Stimulated activated CD8-positive, alpha-beta memory T cell treated with anti-CD3 and anti-CD28 coated beads, Interleukin-2, amount 100 ng/mL, for 48 hours (primary cell): ENCODE measurements at regions not wholly inside any gene's neighbourhood (a gene's known extent, or its start where the extent isn't known, plus 50 kb on each side); places are given as distances from the start of the nearest gene placed in this dataset.
"Not testable (repeated sequence)": the region's sequence is repeated elsewhere in the genome, so short reads cannot be mapped to it uniquely, and the experiment has no call there.

ENCODE experiments used
- DNase-seq, 2 donors: peaks; one replicate each; pipeline ENCODE4 v3.0.0-alpha.2; 2020; ENCODE audit warnings: low read depth in 2 of 2

GRCh38 chr13:62850331-62850730 is 1434.7 kb upstream of the PCDH20 start:
- no peak for DNase-seq

DNA sequence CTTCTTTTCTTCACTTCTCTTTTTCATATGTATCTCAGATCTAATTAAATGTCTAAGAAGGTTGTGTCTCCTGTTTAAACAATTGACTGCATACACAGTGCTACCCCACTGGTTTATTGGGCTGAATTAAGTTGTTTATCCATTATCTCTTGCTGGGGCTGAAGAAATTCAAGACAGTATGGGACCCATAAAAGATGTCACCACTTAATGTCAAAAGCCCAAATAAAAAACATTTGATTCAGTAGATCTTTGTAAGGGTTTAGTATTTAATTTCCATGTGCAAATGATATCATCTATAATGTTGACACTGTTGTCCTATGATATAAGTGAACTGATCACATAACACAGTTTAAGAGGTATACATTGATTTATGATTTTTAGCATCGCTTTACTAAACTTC is 1431.9 kb upstream of the PCDH20 start:
- DNase-seq = no peak

DNA sequence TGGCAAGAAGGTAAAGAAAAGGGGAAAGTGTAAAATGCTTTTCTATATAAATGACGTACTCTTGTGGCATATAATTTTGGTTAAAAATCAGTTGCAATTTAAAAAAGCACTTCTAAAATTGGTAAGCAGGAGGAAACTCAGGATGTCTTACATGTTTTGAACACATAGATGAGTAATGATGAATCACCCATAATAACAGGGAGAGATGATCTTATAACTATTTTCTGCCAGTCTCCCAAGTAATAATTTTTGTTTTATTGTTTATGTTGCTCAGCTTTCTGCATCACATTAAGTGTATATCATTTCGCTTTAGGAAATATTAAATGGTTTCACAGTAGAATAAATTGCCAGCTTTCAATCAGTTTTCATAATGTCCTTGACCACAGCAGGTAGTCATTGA is 1430.7 kb upstream of the PCDH20 start:
- no peak for DNase-seq

GRCh38 chr13:62839338-62839737 is 1423.7 kb upstream of the PCDH20 start:
- DNase-seq = no peak

DNA sequence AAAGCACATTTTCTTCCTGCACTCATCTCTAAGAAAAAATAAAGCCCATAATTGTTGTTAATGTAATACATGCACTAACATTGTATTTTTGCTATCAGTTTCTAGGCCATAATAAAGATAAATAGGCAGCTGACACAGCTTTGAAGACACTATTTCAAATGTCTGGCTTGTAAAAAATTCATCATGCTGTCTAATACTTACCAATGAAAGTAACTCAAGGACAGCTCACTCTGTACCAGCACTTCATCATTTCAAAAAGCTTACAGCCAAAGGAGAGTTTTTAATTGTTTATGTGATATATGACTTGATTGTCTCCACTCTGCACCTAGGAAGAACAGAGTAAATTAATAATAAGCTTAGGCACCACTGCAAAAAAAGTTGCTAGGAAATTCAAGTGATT is 1423.3 kb upstream of the PCDH20 start:
- DNase-seq = no peak

DNA sequence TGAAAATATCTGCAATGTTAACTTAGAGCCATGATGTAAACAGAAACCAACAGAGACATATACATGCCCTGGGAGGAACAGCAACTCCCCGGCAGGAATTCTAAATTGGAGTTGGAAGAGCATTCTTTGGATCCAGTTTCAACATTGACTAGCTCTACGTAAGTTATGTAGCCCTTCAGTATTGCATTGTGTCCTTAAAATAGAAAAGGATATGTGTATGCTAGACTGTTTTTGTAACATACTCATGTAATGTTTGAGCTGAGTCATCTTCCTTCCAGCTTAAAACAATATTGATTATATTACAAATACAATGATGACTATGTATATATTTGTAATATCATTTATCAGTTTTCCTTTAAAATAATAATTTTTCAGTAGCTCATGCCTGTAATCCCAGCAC is 1422.2 kb upstream of the PCDH20 start:
- no peak for DNase-seq

- DNase-seq = no peak
These were observed 1413.8 kb upstream of the PCDH20 start for GRCh38 chr13:62829486-62829885.

- no peak for DNase-seq
These were observed 1384.3 kb upstream of the PCDH20 start for GRCh38 chr13:62799931-62800436.

DNA sequence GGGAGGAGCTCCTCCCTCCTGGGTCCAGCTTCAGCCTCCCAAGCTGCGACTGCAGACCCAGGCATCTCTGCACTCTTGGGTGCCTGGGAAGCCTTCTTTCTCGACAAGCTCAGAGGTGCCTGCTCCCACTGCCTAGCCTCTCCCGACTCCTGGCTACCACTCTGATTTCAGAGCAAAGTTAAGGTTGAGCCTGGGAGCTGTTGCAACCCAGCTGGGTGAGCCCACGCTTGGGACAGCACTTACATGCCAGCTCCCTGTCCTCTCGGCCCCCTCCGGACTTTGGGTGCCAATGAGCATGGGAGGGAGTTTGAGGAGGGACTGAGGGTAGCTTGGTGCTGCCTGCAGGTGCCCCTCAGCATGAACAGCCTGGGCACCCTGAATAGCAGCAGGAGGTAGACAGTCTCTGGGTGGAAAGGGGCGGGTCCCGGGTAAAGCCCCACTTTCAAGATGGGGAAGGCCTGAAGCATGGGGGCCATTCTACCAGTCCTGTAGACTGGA is 1383.4 kb upstream of the PCDH20 start:
- no peak for DNase-seq

- no peak for DNase-seq
These were observed 1378.2 kb upstream of the PCDH20 start for GRCh38 chr13:62793850-62794249.

- DNase-seq = no peak
These were observed 1366.2 kb upstream of the PCDH20 start for GRCh38 chr13:62781866-62782265.

- DNase-seq = no peak
These were observed 1363.5 kb upstream of the PCDH20 start for GRCh38 chr13:62779161-62779560.

- DNase-seq = no peak
These were observed 1351.8 kb upstream of the PCDH20 start for GRCh38 chr13:62767473-62767872.

DNA sequence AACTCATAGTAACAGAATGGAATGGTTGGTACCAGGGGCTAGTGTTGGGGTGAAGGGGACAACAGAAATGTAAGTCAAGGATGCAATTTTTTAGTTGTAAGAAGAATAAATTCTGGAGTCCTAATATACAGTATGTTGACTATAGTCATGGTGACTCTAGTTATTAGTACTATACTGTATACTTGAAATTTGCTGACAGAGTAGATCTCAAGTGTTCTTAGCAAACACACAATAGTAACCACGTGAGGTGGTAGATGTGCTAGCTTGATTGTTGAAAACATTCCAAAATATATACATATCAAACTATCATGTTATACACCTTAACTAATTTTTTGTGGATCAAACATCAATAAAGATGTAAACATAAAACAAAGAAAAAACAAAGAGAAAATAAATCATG is 1345.1 kb upstream of the PCDH20 start:
- DNase-seq = no peak

GRCh38 chr13:62747629-62748028 is 1332.0 kb upstream of the PCDH20 start:
- no peak for DNase-seq

GRCh38 chr13:62747152-62747551 is 1331.5 kb upstream of the PCDH20 start:
- DNase-seq = no peak

- not testable (repeated sequence) for DNase-seq
These were observed 1314.1 kb upstream of the PCDH20 start for GRCh38 chr13:62729746-62730145.

- no peak for DNase-seq
These were observed 1306.2 kb upstream of the PCDH20 start for GRCh38 chr13:62721893-62722292.

GRCh38 chr13:62711948-62712347 is 1296.3 kb upstream of the PCDH20 start:
- DNase-seq = not testable (repeated sequence)

DNA sequence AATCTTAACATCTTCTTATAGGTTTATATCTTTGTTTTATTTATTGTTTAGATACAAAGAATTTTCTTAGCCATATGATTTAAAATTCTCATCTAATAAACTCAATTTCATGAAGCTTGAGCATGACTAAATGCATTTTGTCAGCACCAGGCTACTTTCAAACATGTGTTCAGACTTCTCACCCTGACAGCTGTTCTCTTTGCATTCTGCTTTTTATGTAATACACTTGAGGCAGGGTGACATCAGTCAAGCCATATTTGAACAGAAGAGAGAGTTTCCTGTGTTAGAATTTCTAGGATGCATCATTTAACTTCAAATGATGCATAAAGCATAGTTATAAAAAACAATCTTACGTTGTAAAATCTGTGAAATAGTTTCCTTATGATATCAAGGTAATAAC is 1295.1 kb upstream of the PCDH20 start:
- DNase-seq = no peak

- DNase-seq = no peak
These were observed 1290.4 kb upstream of the PCDH20 start for GRCh38 chr13:62706048-62706447.

GRCh38 chr13:62704875-62705274 is 1289.2 kb upstream of the PCDH20 start:
- DNase-seq = no peak

- no peak for DNase-seq
These were observed 1286.9 kb upstream of the PCDH20 start for GRCh38 chr13:62702502-62702901.

DNA sequence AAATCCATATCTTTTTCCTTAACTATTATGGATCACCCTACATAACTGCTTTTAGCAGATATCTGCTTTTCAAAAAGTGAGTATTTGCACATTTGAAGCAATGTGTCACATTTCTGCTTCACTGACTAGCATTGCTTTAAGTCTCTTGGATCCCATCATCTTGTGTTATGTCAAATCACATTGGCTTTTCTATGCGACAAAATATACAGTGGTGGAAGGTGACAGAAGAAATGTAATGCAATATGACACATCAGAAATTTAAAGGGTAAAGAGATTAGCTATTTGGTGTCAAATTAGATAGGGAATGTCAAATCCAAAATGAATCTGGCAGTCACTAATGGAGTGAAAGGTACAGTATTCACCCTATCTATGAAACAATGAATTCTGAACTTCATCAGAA is 1282.1 kb upstream of the PCDH20 start:
- no peak for DNase-seq
